Ascending aorta (tissue), 2 donors: ENCODE measurements at regions not wholly inside any gene's neighbourhood (a gene's known extent, or its start where the extent isn't known, plus 50 kb on each side); places are given as distances from the start of the nearest gene placed in this dataset.
"Not testable (repeated sequence)": the region's sequence is repeated elsewhere in the genome, so short reads cannot be mapped to it uniquely, and the experiment has no call there.

ENCODE experiments used
- DNase-seq, 2 donors: peaks; one replicate each; pipeline ENCODE4 v3.0.0-alpha.2; 2019; ENCODE audit warnings: low spot score in 2 of 2
- H3K27ac ChIP-seq, 2 donors: fragments of 200-600 bp; sonication (generic); one replicate each; pipeline ENCODE4 v1.5.1; 2016 to 2017; ENCODE audit warnings: mild to moderate bottlenecking in 1 of 2
- H3K27me3 ChIP-seq: fragments of 200-600 bp; sonication (generic); one replicate; pipeline ENCODE4 v1.5.1; 2017
- H3K36me3 ChIP-seq, 2 donors: fragments of 200-600 bp; sonication (generic); one replicate each; pipeline ENCODE4 v1.5.1; 2016
- H3K4me1 ChIP-seq, 2 donors: fragments of 200-600 bp; sonication (generic); one replicate each; pipeline ENCODE4 v1.5.1; 2016 to 2017; ENCODE audit warnings: mild to moderate bottlenecking in 1 of 2
- H3K4me3 ChIP-seq, 2 donors: fragments of 200-600 bp; sonication (generic); one replicate each; pipeline ENCODE4 v1.5.1; 2016 to 2017; ENCODE audit warnings: mild to moderate bottlenecking in 1 of 2
- H3K9me3 ChIP-seq, 2 donors: fragments of 200-600 bp; sonication (generic); one replicate each; pipeline ENCODE4 v1.5.1; 2016
- CTCF ChIP-seq, 3 experiments: fragments of 200-600 bp in 2 of 3; fragments of 450-650 bp in 1 of 3; sonication (generic) in 2 of 3; IDR thresholded peaks; one replicate each; pipeline ENCODE4 v1.5.1; 2016 to 2019; ENCODE audit warnings: antibody characterized with exemption in 3 of 3, mild to moderate bottlenecking in 1 of 3, moderate library complexity in 1 of 3
- intact Hi-C: fragments of 100-400 bp; cut with DNase I; formaldehyde crosslinking; loops from one replicate; pipeline ENCODE4 v1.15.1; 2023

GRCh38 chr4:30103455-30103854, 616.7 kb upstream of the PCDH7 start:
- Histone ChIP-seq H3K9me3 (no peaks in the 10 kb centered on the region), H3K36me3 (no peaks in the 10 kb centered on the region), H3K4me3 (no peak overlapping the region), H3K4me1 (no peaks in the 10 kb centered on the region), H3K27me3 (no peaks in the 10 kb centered on the region), H3K27ac (no peak overlapping the region)
- intact Hi-C loops, result no loop called here
- DNase-seq, result no peak
- no peak for TF ChIP-seq CTCF (IDR thresholded peaks at IDR 0.05)

- intact Hi-C loops, result no loop called here
- Histone ChIP-seq H3K27me3 (no peaks in the 10 kb centered on the region), H3K9me3 (no peaks in the 10 kb centered on the region), H3K4me1 (no peaks in the 10 kb centered on the region), H3K4me3 (no peak overlapping the region), H3K36me3 (no peaks in the 10 kb centered on the region), H3K27ac (no peak overlapping the region)
- DNase-seq, result no peak
- TF ChIP-seq CTCF (IDR thresholded peaks at IDR 0.05), result no peak
Observed at GRCh38 chr4:30116401-30116800, 603.8 kb upstream of the PCDH7 start.

- no peaks in the 10 kb centered on the region for H3K9me3 ChIP-seq
- H3K27ac ChIP-seq, result no peak overlapping the region
- no peak for TF ChIP-seq CTCF (IDR thresholded peaks at IDR 0.05)
- no peaks in the 10 kb centered on the region for H3K27me3 ChIP-seq
- no peak overlapping the region for H3K4me3 ChIP-seq
- no peaks in the 10 kb centered on the region for H3K4me1 ChIP-seq
- H3K36me3 ChIP-seq, result no peaks in the 10 kb centered on the region
- DNase-seq, result no peak
- intact Hi-C loops, result no loop called here
Observed at GRCh38 chr4:30117433-30117832, 602.7 kb upstream of the PCDH7 start.

- no peaks in the 10 kb centered on the region for H3K36me3 ChIP-seq
- no peak overlapping the region for H3K4me3 ChIP-seq
- no peak for TF ChIP-seq CTCF (IDR thresholded peaks at IDR 0.05)
- H3K27ac ChIP-seq, result no peak overlapping the region
- H3K27me3 ChIP-seq, result no peaks in the 10 kb centered on the region
- H3K9me3 ChIP-seq, result no peaks in the 10 kb centered on the region
- DNase-seq, result no peak
- intact Hi-C loops, result no loop called here
- no peaks in the 10 kb centered on the region for H3K4me1 ChIP-seq
Observed at GRCh38 chr4:30122711-30123110, 597.5 kb upstream of the PCDH7 start.

GRCh38 chr4:30124621-30125020, 595.5 kb upstream of the PCDH7 start:
- H3K4me1 ChIP-seq, DNase-seq, H3K36me3 ChIP-seq, H3K27ac ChIP-seq, H3K9me3 ChIP-seq, intact Hi-C loops, H3K4me3 ChIP-seq, H3K27me3 ChIP-seq: not testable (repeated sequence)

GRCh38 chr4:30125868-30126267, 594.3 kb upstream of the PCDH7 start:
- H3K27me3 ChIP-seq, result no peaks in the 10 kb centered on the region
- no peak overlapping the region for H3K27ac ChIP-seq
- H3K4me3 ChIP-seq, result no peak overlapping the region
- TF ChIP-seq CTCF (IDR thresholded peaks at IDR 0.05), result no peak
- H3K9me3 ChIP-seq, result no peaks in the 10 kb centered on the region
- no peak for DNase-seq
- H3K4me1 ChIP-seq, result no peaks in the 10 kb centered on the region
- H3K36me3 ChIP-seq, result no peaks in the 10 kb centered on the region
- intact Hi-C loops, result no loop called here
